ENCODE measurements at regions not wholly inside any gene's neighbourhood (a gene's known extent, or its start where the extent isn't known, plus 50 kb on each side); places are given as distances from the start of the nearest gene placed in this dataset.

GRCh38 chr6:21527731-21528130 lies 65.8 kb upstream of the SOX4 start:
- Mint-ChIP-seq H3K4me1 (ENCODE audit: low read depth, unreplicated experiment) (no peaks in the 10 kb centered on the region), H3K27ac (ENCODE audit: unreplicated experiment) (no peak overlapping the region), H3K27me3 (ENCODE audit: unreplicated experiment) (no peaks in the 10 kb centered on the region), H3K36me3 (ENCODE audit: insufficient read depth, unreplicated experiment) (no peaks in the 10 kb centered on the region), H3K4me3 (ENCODE audit: low read depth, unreplicated experiment) (no peak overlapping the region), H3K9me3 (ENCODE audit: low read depth, unreplicated experiment) (no peaks in the 10 kb centered on the region)
- DNase-seq, result no peak
- CTCF ChIA-PET, result interaction anchor here (0.7 to 1.0 kb wide), 5 partner anchors 11 to 471 kb away, joined by 3 to 10 read pairs (median 3); no protein-coding TSS in a partner anchor
- intact Hi-C loops (cut with micrococcal nuclease; ENCODE audit: unreplicated experiment), result no loop called here
- TF ChIP-seq CTCF (IDR thresholded peaks at IDR 0.05; ENCODE audit: unreplicated experiment), result no peak
- no TSS peak for BruUV-seq (replicated peaks)

GRCh38 chr6:21529431-21529830 lies 64.1 kb upstream of the SOX4 start:
- CTCF ChIA-PET, result no interaction called here
- H3K9me3 Mint-ChIP-seq (ENCODE audit: low read depth, unreplicated experiment), result no peaks in the 10 kb centered on the region
- H3K27ac Mint-ChIP-seq (ENCODE audit: unreplicated experiment), result no peak overlapping the region

GRCh38 chr6:21531393-21531792 lies 62.2 kb upstream of the SOX4 start:
- DNase-seq, result no peak

More at GRCh38 chr6:21529431-21529830, 64.1 kb upstream of the SOX4 start:
- DNase-seq, result no peak
- Mint-ChIP-seq H3K27me3 (ENCODE audit: unreplicated experiment) (no peaks in the 10 kb centered on the region), H3K36me3 (ENCODE audit: insufficient read depth, unreplicated experiment) (no peaks in the 10 kb centered on the region), H3K4me1 (ENCODE audit: low read depth, unreplicated experiment) (no peaks in the 10 kb centered on the region), H3K4me3 (ENCODE audit: low read depth, unreplicated experiment) (no peak overlapping the region)
- BruUV-seq (replicated peaks), result no TSS peak
- intact Hi-C loops (cut with micrococcal nuclease; ENCODE audit: unreplicated experiment), result no loop called here
- TF ChIP-seq CTCF (IDR thresholded peaks at IDR 0.05; ENCODE audit: unreplicated experiment), result no peak

GRCh38 chr6:21533678-21534077 lies 59.9 kb upstream of the SOX4 start:
- intact Hi-C loops (cut with micrococcal nuclease; ENCODE audit: unreplicated experiment), result no loop called here
- TF ChIP-seq CTCF (IDR thresholded peaks at IDR 0.05; ENCODE audit: unreplicated experiment), result no peak
- BruUV-seq (replicated peaks), result no TSS peak
- Mint-ChIP-seq H3K4me3 (ENCODE audit: low read depth, unreplicated experiment) (no peak overlapping the region), H3K36me3 (ENCODE audit: insufficient read depth, unreplicated experiment) (no peaks in the 10 kb centered on the region), H3K4me1 (ENCODE audit: low read depth, unreplicated experiment) (peaks cover 5% of the 10 kb centered on the region), H3K27ac (ENCODE audit: unreplicated experiment) (no peak overlapping the region), H3K27me3 (ENCODE audit: unreplicated experiment) (no peaks in the 10 kb centered on the region), H3K9me3 (ENCODE audit: low read depth, unreplicated experiment) (no peaks in the 10 kb centered on the region)
- CTCF ChIA-PET, result no interaction called here
- no peak for DNase-seq

More at GRCh38 chr6:21531393-21531792, 62.2 kb upstream of the SOX4 start:
- CTCF ChIA-PET, result interaction anchor here (0.6 kb wide), 1 partner anchor 439 kb away, joined by 3 read pairs; no protein-coding TSS in a partner anchor
- Mint-ChIP-seq H3K9me3 (ENCODE audit: low read depth, unreplicated experiment) (no peaks in the 10 kb centered on the region), H3K4me1 (ENCODE audit: low read depth, unreplicated experiment) (no peaks in the 10 kb centered on the region), H3K4me3 (ENCODE audit: low read depth, unreplicated experiment) (no peak overlapping the region), H3K36me3 (ENCODE audit: insufficient read depth, unreplicated experiment) (no peaks in the 10 kb centered on the region), H3K27ac (ENCODE audit: unreplicated experiment) (no peak overlapping the region), H3K27me3 (ENCODE audit: unreplicated experiment) (no peaks in the 10 kb centered on the region)
- intact Hi-C loops (cut with micrococcal nuclease; ENCODE audit: unreplicated experiment), result no loop called here
- BruUV-seq (replicated peaks), result no TSS peak
- no peak for TF ChIP-seq CTCF (IDR thresholded peaks at IDR 0.05; ENCODE audit: unreplicated experiment)
